Mesothelial cell of epicardium (in vitro differentiated cells): ENCODE measurements at regions not wholly inside any gene's neighbourhood (a gene's known extent, or its start where the extent isn't known, plus 50 kb on each side); places are given as distances from the start of the nearest gene placed in this dataset.

Source experiments
- DNase-seq, 2 experiments: peaks; one replicate each; pipeline ENCODE4 v3.0.0; 2021; ENCODE audit warnings: low spot score in 2 of 2; ENCODE audit not compliant: unreplicated experiment in 2 of 2
- H3K27ac Mint-ChIP-seq: 2 replicates; pipeline ENCODE4 v1.8.0; 2021; ENCODE audit warnings: mixed read lengths
- H3K27me3 Mint-ChIP-seq: 2 replicates; pipeline ENCODE4 v1.8.0; 2021; ENCODE audit warnings: low read depth, mixed read lengths
- H3K36me3 Mint-ChIP-seq: 2 replicates; pipeline ENCODE4 v1.8.0; 2021; ENCODE audit warnings: mixed read lengths
- H3K4me1 Mint-ChIP-seq: 2 replicates; pipeline ENCODE4 v1.8.0; 2021; ENCODE audit warnings: mixed read lengths
- H3K4me3 Mint-ChIP-seq: 2 replicates; pipeline ENCODE4 v1.8.0; 2021; ENCODE audit warnings: mild to moderate bottlenecking, moderate library complexity, mixed read lengths
- H3K9me3 Mint-ChIP-seq: 2 replicates; pipeline ENCODE4 v1.8.0; 2021; ENCODE audit warnings: mixed read lengths
- TF ChIP-seq, protein P1 (sequence below): fragments of 200-600 bp; sonication (generic); IDR thresholded peaks from one replicate; pipeline ENCODE4 v1.5.0; 2021; ENCODE audit warnings: antibody characterized with exemption; ENCODE audit not compliant: unreplicated experiment

DNA sequence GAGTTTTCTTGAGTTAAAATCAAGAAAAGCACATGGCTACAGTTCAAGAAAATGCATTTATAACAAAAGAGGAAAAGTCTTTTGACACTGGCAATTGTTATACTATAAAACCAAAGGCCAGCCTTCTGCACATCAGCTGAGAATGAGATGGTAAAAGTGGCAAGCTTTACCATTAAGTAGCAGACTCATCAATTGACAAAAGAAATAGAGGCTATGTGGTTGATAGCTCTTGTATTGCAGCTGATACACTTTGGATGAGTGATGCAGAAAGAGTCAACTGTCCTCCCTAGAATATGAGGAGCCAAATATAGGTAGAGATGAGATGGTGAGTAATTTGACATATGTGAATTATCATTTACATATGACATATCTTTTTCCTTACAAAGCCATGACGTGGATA, 1100.9 kb upstream of the CDH6 start:
- no peak for DNase-seq
- Mint-ChIP-seq H3K36me3 (no peaks in the 10 kb centered on the region), H3K27me3 (no peaks in the 10 kb centered on the region), H3K4me3 (no peak overlapping the region), H3K4me1 (no peaks in the 10 kb centered on the region), H3K9me3 (peaks cover 2% of the 10 kb centered on the region), H3K27ac (no peak overlapping the region)
- TF ChIP-seq, protein P1, sequence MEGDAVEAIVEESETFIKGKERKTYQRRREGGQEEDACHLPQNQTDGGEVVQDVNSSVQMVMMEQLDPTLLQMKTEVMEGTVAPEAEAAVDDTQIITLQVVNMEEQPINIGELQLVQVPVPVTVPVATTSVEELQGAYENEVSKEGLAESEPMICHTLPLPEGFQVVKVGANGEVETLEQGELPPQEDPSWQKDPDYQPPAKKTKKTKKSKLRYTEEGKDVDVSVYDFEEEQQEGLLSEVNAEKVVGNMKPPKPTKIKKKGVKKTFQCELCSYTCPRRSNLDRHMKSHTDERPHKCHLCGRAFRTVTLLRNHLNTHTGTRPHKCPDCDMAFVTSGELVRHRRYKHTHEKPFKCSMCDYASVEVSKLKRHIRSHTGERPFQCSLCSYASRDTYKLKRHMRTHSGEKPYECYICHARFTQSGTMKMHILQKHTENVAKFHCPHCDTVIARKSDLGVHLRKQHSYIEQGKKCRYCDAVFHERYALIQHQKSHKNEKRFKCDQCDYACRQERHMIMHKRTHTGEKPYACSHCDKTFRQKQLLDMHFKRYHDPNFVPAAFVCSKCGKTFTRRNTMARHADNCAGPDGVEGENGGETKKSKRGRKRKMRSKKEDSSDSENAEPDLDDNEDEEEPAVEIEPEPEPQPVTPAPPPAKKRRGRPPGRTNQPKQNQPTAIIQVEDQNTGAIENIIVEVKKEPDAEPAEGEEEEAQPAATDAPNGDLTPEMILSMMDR: no peak

- Mint-ChIP-seq H3K36me3 (no peaks in the 10 kb centered on the region), H3K27ac (no peak overlapping the region), H3K4me3 (no peak overlapping the region), H3K9me3 (peaks cover 15% of the 10 kb centered on the region), H3K4me1 (no peaks in the 10 kb centered on the region), H3K27me3 (no peaks in the 10 kb centered on the region)
- DNase-seq: no peak
- TF ChIP-seq, protein P1: no peak
These were observed 1123.8 kb upstream of the CDH6 start for GRCh38 chr5:30069441-30070263.

DNA sequence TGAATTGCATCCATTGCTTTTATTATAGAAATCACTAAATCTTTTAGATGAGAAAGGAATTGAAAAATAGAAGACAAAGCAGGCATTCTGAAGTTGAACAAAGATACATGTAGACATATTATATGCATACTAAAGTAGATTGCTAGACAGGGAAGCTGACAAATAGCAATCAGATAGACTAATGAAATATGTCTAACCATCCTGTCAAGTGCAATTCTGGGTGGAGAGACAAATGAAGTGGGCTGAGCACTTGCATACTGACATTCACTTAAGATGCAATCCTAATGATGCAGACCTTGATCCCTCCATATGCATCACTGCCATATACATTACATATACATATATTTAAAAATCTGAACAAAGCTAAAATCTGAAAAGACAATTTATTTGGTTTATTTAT, 1130.0 kb upstream of the CDH6 start:
- Mint-ChIP-seq H3K4me1 (no peaks in the 10 kb centered on the region), H3K4me3 (no peak overlapping the region), H3K36me3 (no peaks in the 10 kb centered on the region), H3K27ac (no peak overlapping the region), H3K9me3 (no peaks in the 10 kb centered on the region), H3K27me3 (no peaks in the 10 kb centered on the region)
- no peak for DNase-seq
- TF ChIP-seq, protein P1: no peak

DNA sequence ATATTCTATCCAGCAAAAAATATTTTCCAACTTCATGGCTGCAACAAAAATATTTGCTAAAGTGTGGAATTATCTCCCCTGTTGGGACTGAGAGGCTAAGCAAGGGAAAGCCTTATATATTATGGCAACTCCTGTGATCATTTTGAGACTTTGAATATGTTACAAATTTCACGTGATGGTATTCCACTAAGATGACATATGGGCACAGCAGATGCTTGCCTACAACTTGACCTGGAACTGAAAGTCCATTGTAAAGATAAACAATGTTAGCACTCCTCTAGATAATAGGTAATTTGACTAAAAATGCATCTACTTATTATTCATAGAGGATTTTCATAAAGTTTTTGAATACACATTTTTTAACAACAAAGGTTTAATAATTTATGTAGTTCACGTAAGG, 1141.5 kb upstream of the CDH6 start:
- TF ChIP-seq, protein P1: no peak
- Mint-ChIP-seq H3K9me3 (peaks cover 6% of the 10 kb centered on the region), H3K36me3 (no peaks in the 10 kb centered on the region), H3K4me3 (no peak overlapping the region), H3K27ac (no peak overlapping the region), H3K27me3 (no peaks in the 10 kb centered on the region), H3K4me1 (no peaks in the 10 kb centered on the region)
- no peak for DNase-seq

DNA sequence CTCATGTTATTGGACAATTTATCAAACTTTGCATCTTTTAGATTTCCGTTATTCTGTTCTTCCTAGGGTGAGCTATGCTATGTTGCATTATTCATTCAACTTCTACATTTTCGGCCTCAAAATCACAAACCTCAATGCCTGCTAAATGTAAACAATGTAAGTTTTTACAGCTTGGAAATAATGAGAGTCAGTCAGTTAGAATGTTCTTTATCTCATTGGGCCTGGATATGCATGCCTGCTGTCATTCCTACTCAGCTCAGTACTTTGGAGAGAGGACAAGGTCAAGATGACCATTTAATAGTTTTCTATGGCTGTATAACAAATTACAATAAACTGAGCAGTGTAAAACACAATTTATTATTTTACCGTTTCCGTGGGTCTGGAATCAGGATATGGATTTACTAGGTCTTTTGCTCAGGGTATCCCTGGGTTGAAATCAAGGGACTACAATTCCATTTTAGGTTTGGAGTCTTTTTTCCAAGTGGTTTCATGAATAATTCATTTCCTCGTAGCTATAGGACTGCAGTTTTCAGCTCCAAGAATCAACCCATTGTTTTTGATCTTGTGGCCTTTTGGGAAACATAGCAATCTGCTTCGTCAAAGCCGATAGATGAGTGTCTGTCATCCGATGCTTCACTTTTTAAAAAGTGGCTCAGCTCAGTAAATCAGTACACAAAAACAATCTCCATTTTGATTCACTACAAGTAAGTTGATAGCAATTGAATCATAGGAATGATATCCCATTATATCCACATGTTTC, 1143.2 kb upstream of the CDH6 start:
- DNase-seq: no peak
- no peaks in the 10 kb centered on the region for H3K4me1 Mint-ChIP-seq
- H3K27ac Mint-ChIP-seq: no peak overlapping the region
- no peaks in the 10 kb centered on the region for H3K36me3 Mint-ChIP-seq
- peaks cover 3% of the 10 kb centered on the region for H3K27me3 Mint-ChIP-seq
- TF ChIP-seq, protein P1: no peak
- H3K9me3 Mint-ChIP-seq: peaks cover 2% of the 10 kb centered on the region
- no peak overlapping the region for H3K4me3 Mint-ChIP-seq
